A549 (cell line): ENCODE measurements at regions not wholly inside any gene's neighbourhood (a gene's known extent, or its start where the extent isn't known, plus 50 kb on each side); places are given as distances from the start of the nearest gene placed in this dataset.

Experiments
- RARB ChIP-seq: fragments of 250-450 bp; sonication (Bioruptor Pico); IDR thresholded peaks from 2 replicates; pipeline ENCODE4 v1.8.0; 2021; ENCODE audit warnings: mild to moderate bottlenecking, moderate library complexity
- TF ChIP-seq, protein P1 (sequence below): fragments of >200 bp; sonication (Bioruptor Twin); formaldehyde crosslinking; IDR thresholded peaks from 3 replicates; pipeline ENCODE4 v1.5.1; 2016

DNA sequence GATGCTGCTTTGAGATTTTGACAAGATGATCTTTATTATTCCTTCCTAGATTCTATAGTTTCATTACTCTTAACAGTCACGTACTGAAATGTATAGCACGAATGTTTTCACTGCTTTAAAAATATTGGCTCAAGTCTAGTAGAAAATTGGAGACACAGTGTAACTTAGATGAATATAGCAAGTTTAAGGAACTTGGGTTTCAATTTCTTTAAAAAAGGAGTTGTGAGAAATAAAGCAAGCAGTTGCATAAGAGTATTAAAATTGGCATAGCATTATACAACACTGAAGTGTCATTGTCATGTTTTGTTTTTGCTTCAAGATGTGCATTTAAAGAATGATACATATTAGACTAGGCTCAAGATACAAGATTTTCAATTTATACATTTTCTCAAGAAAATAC lies 624.8 kb upstream of the NOVA1 start:
- TF ChIP-seq, protein P1, sequence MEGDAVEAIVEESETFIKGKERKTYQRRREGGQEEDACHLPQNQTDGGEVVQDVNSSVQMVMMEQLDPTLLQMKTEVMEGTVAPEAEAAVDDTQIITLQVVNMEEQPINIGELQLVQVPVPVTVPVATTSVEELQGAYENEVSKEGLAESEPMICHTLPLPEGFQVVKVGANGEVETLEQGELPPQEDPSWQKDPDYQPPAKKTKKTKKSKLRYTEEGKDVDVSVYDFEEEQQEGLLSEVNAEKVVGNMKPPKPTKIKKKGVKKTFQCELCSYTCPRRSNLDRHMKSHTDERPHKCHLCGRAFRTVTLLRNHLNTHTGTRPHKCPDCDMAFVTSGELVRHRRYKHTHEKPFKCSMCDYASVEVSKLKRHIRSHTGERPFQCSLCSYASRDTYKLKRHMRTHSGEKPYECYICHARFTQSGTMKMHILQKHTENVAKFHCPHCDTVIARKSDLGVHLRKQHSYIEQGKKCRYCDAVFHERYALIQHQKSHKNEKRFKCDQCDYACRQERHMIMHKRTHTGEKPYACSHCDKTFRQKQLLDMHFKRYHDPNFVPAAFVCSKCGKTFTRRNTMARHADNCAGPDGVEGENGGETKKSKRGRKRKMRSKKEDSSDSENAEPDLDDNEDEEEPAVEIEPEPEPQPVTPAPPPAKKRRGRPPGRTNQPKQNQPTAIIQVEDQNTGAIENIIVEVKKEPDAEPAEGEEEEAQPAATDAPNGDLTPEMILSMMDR = no peak
- no peak for TF ChIP-seq RARB (CRISPR knock-in tag)
